NCI-H187 treated with DMSO at 0.1 percent for 48 hours (cell line): ENCODE measurements at regions not wholly inside any gene's neighbourhood (a gene's known extent, or its start where the extent isn't known, plus 50 kb on each side); places are given as distances from the start of the nearest gene placed in this dataset.
"Not testable (repeated sequence)": the region's sequence is repeated elsewhere in the genome, so short reads cannot be mapped to it uniquely, and the experiment has no call there.

Experiments
- DNase-seq: peaks from one replicate; lab custom pipeline; 2025; lab: John Stamatoyannopoulos, UW

DNA sequence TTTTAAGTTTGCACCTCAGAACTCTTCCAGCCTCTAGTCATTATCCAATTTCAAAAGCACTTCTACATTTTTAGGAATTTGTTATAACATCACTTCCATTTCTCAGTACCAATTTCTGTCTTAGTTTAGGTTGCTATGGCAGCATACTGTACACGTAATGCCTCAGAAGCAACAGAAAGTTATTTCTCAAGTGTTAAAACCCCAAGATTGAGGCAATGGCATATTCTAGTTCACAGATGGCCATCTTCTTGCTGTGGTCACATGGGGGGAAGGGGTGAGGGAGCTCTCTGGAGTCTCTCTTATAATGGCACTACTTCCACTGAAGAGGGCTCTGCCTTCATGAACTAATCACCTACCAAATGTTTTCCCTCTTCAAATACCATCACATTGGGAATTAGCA, 220.3 kb upstream of the CTSO start:
- DNase-seq, result no peak

DNA sequence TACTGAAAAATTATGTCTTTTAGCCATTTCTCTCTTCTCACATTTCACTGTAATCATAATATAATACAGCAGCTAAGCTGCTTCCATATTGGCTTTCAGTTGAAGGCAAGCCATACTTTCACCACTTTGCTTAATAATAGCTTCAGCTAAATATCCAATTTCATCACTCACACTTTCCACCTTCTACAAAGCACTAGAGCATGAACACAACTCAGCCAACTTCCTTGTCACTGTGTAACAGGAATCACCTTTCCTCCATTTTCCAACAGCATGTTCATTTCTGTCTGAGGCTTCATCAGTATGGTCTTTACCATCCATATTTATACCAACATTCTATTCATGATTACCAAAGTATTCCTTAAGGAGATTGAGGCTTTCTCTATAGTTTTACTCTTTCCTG, 219.8 kb upstream of the CTSO start:
- no peak for DNase-seq

GRCh38 chr4:156169861-156170260, 216.2 kb upstream of the CTSO start:
- no peak for DNase-seq

DNA sequence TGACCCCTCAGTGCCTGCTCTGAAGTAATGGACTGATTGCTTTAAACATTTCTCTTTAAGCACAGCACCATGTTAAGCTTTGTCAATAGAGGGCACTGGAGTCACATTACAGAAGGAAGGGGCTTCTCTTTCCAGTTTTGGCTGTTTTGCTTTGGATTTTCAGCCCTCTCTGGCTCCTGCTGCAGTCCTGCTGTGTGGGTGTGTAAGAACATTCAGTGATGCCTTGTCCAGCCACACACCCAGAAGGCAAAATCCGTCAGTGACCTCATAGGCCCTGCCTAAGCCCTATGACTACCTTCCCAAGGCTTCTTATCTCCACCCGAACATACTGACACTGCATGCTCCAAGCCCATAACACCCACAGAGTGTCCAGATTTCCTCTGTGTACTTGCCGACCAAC, 215.3 kb upstream of the CTSO start:
- no peak for DNase-seq

- no peak for DNase-seq
Measured at GRCh38 chr4:156168288-156168687, 214.6 kb upstream of the CTSO start.

DNA sequence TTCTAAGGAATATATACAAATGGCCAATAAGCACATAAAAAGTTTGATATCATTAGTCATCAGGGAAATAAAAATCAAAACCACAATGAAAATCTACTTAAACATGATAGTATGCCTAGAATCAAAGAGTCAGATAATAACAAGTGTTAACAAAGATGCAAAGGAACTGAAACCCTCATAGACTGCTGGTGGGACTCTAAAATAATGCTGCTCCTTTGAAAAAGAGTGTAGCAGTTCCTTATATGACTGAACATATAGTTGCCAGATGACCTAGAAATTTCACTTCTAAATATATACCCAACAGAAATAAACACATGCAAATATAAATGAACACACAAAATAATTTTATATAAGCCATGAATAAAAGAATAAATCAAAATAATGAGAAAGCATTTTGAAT, 205.1 kb upstream of the CTSO start:
- DNase-seq, result no peak

- no peak for DNase-seq
Measured at GRCh38 chr4:156154978-156155377, 201.3 kb upstream of the CTSO start.

- no peak for DNase-seq
Measured at GRCh38 chr4:156146571-156146970, 192.9 kb upstream of the CTSO start.

DNA sequence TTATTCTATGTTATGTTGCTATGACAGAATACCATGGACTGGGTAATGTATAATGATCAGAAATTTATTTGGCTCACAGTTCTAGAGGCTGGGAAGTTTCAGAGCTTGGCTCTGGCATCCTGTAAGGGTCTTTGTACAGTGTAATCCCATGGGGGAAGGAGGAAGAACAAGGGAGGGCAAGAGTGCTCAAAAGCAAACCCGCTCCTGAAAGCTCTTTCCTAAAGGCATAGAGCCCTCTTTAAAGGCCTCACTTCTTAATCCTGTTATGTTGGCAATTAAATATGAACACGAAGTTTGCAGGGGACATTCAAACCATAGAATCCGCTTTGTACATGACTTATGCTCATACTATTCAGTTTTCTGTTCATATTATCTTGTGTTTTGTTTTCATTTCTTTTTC, 191.3 kb upstream of the CTSO start:
- DNase-seq, result no peak

GRCh38 chr4:156138781-156139280, 185.2 kb upstream of the CTSO start:
- DNase-seq, result no peak

DNA sequence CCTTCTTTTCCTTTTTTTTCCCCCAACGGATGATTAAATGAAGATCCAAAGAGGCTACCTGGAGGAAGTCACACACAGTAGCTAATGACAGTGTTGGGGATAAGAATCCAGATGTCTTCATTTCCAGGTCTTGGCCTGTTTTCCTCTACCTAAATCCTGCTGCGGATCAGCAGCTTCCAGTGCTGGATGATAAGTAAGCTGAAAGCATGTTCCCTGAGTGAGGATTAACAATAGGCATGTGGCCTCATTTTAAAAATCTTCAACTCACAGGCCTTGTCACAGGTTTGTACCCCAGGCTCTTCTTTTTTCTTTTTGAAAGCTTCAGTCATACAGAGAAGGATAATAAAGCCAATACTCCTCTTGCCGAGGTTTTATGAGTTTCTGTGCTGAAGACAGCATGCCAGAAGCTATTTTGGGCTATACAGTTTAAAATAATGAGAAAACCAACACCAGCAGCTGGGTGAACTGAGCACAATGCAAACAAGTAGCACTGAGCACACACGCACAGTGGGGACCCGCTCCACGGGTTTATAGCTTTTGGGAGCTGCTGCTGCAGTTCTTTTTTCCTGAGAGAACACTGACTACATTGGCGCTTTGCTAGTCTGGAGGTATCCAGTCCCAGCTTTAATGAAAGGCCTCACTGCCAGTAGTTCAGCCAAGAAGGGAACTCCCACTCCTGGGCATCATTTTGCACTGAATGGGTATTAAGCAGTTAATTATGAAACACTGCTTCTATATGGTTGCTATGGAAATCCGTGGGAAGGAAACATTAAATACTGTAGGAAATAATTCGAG, 184.2 kb upstream of the CTSO start:
- no peak for DNase-seq

- DNase-seq, result no peak
Measured at GRCh38 chr4:156132196-156132595, 178.5 kb upstream of the CTSO start.

DNA sequence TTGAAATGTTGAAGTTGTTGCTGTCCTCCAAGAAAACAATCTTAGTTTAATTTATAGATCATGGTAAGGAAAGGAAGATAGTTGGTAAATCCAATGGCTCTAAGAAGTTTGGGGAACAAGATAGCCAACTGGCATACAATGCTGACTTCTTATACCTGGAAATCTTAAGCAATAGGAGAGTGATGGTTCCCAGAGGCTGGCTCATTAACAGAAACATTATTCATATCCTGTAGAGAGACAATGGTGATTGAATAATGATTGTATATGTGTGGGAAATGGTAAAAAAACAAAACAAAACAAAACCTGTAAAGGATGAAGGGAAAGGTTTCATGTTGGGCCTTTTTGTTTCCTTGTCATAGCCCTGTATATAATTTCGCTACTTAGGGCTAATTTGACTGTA, 174.9 kb upstream of the CTSO start:
- no peak for DNase-seq

- no peak for DNase-seq
Measured at GRCh38 chr4:156118507-156119220, 165.0 kb upstream of the CTSO start.

DNA sequence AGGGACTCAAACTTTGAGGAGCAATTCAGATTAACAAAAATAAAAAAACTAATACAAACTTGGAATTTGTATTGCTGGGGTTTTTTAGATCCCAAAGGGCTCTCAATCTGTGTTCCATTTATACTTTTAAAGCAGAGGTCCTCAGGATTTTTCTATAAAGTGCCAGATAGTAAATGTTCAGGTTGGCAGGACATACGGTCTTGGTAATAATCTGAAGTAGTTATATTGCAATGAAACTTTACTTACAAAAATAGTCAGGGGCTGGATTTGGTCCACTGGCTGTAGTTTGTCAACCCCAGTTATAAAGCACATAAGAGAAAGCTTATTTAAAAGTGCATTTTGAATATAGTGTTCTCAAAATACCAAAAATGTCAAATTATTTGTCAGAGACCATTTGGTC, 164.1 kb upstream of the CTSO start:
- DNase-seq, result no peak

DNA sequence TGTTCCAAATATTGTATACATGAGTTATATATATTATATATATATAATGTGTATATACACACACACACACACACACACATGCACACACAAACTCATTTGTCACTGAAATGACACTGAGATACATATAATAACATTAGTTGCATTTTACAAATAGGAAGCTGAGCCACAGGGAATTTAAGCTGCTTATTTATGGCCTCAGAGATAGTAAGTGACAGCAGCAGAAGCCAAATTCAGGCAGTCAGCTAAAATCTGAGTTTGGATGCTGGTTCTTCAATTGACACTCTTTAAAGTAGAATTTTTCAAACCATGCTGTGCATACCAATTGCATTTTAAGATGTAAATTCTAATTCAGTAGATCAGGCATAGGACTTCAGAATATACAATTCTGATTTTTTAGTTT, 163.3 kb upstream of the CTSO start:
- DNase-seq, result no peak

DNA sequence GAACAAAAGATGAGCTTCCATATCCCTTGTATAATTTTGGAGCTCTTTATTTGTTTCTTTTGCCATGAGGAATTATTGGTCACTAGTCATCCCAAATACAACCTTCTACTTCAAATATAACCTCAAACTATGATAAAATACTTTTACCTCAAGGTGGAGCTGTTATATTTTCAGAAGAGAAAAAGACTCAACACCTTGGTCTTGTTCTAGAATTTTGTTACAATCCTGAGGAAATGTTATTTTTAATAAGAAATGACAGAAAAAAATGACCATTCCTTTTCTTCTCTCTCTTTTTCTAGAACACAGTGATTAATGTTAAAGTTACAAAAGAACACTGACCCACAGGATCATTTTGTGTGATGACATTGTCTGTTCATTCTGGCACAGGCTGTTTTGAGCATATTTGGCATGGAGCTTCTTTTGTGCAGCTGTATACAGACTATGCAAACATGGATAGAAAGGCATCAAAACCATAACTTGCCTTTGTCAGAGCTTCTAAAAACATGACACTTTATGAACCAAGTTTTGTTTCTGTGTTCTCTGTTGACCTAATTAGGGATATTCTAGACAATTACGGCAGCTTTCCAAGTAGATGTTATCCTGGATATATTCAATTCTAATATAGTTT, 159.6 kb upstream of the CTSO start:
- DNase-seq, result no peak

GRCh38 chr4:156111686-156112085, 158.0 kb upstream of the CTSO start:
- no peak for DNase-seq

- no peak for DNase-seq
Measured at GRCh38 chr4:156109943-156110900, 156.6 kb upstream of the CTSO start.

GRCh38 chr4:156109087-156109486, 155.4 kb upstream of the CTSO start:
- DNase-seq, result not testable (repeated sequence)

DNA sequence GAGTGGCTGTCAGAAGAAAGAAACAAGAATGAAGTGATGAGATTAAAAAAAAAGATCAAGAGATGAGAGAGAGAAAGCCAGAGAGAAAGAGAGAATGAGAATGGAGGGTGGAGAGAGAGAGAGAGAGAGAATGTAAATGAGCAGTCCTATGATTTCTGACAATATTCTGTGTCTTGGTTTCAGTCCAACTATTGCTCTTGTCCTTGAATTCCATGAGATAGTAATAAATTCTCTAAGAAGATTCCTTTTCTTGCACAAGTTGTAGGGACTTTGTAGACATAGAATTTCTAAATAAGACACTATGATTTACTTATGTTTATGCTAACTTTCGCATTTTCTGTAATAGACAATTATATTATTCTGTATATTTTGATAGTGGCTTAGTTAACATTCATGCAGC, 149.6 kb upstream of the CTSO start:
- no peak for DNase-seq

GRCh38 chr4:156102411-156102810, 148.7 kb upstream of the CTSO start:
- DNase-seq, result no peak
